NCI-H2196 treated with DMSO at 0.1 percent for 48 hours (cell line): ENCODE measurements at regions not wholly inside any gene's neighbourhood (a gene's known extent, or its start where the extent isn't known, plus 50 kb on each side); places are given as distances from the start of the nearest gene placed in this dataset.

Experiments
- DNase-seq: peaks from one replicate; lab custom pipeline; 2025; ENCODE audit not compliant: unreplicated experiment; lab: John Stamatoyannopoulos, UW

DNA sequence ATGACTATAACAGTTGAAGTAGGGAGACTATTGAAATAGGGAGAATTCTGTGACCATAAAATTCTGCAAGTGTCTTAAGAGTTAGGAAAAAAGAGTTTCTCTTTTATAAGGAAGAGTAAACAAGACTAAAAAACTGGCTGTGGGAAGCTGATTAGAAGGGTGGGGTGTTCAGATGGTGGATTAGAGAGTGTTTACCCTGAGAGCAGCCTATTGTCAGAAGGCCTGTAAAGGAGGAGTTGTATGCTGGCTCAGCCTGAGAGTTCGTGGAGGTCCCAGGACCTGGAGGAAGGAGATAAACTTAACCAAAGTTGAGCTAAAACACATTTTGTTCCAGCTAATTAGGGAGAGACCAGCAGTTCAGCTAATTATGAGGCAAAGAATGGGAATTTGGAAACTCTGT, 629.7 kb downstream of the PCDH7 start:
- DNase-seq = no peak

- DNase-seq = no peak
Measured at GRCh38 chr4:31351695-31352094, 631.5 kb downstream of the PCDH7 start.

- no peak for DNase-seq
Measured at GRCh38 chr4:31356839-31357238, 636.7 kb downstream of the PCDH7 start.

GRCh38 chr4:31360786-31361185, 640.6 kb downstream of the PCDH7 start:
- DNase-seq = no peak

DNA sequence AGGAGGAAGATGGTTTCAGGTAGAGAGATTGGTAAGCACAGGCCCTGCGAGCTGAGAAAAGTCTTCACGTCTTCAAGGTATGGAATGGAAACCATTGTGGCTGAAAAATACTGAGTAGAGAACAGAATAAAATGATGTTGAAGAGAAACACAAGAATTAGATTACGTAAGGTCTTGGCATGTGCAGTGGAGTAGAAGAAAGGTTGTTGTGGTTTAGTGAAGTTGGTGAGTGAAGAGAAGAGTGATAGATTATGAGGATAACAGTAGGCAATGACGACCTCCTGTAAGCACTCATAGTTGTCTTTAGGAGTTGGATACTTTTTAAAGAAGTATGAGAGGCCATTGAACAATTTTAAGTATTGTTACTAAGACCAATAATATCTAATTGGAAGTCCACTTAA, 642.6 kb downstream of the PCDH7 start:
- no peak for DNase-seq

DNA sequence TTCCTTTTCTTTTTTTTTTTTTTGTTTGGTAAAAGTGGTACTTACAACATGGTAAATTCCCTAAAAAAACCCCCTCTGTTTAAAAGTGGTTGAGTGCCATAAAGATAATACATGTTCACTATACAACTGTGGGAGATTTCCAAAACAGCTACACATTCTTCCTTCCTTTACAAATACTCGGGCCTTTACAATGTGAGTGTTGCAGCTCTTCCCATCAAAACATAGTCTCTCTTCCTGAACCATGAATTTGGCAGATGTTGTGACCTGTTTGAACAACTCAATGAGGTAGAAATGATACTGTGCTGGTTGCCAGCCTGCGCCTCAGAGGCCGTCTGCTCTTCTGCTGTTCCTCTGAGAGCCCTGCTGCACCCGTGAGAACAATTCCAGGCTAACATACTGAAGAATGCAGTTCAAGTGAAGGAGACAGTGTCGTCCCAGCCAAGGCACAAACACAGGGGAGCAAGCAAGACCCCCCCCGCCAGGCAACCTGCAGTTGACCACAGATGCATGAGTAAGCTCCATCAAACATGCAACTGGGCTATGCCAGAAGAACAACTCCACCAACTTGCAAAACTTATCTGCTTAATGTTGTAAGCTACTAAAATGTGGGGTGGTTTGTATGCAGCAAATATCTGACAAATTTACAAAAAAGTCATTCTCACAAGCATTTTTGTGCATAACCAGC, 645.0 kb downstream of the PCDH7 start:
- DNase-seq = no peak

DNA sequence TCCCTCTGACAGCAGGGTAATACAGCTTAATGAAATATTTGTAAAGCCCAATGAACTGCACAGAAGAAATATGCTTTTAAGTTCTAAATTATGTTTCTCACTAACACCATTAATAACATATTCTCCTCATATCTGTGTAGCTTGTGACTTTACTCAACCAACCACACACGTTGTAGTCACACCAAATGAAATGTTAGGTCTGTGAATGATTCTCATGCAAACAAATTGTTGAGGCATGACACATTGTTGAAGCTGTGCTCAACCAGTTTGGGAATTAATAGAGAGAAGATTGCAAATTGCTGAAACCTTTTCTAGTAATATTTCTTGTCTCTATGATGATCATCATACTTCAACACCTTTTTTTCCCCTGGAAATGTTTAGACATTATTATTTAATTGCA, 645.9 kb downstream of the PCDH7 start:
- DNase-seq = no peak

- no peak for DNase-seq
Measured at GRCh38 chr4:31370866-31371465, 650.8 kb downstream of the PCDH7 start.

- DNase-seq = no peak
Measured at GRCh38 chr4:31374256-31374960, 654.2 kb downstream of the PCDH7 start.

DNA sequence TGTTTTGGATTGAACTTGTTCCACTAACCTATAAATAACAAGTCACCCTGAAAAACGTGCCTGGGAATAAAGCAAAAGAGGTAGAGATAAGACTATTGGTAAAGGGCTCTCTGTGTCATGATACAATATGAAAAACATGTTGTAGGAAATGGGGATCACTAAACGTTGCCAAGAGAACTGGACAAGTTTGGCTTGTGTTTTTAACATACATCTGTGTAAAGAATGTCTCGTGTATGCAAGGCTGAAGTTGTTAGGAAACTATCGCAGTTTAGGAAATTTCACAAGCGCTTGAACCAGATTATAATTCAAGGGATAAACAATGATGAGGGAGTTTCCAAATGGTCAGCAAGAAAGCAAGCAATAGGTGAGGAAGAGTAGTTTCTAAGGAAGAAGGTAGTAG, 655.8 kb downstream of the PCDH7 start:
- no peak for DNase-seq

DNA sequence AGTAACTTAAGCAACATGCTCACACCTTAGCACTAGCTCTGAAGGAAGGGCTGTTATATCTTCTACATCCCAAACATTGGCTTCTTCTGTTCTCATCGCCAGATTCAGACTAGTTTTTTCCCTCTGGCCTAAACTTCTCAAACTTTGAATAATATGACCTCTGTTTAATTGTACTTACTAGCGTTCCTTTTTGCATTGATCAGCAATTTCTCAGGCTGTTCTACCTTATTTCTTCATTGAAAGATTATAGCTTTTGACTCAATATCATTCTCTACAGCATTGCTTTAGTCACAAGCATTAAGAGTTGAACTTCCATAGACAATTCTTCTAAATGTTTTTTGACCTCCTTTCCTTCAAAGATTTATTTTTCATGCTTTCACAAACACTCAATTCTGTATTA, 659.2 kb downstream of the PCDH7 start:
- no peak for DNase-seq

- DNase-seq = no peak
Measured at GRCh38 chr4:31383767-31384166, 663.6 kb downstream of the PCDH7 start.

DNA sequence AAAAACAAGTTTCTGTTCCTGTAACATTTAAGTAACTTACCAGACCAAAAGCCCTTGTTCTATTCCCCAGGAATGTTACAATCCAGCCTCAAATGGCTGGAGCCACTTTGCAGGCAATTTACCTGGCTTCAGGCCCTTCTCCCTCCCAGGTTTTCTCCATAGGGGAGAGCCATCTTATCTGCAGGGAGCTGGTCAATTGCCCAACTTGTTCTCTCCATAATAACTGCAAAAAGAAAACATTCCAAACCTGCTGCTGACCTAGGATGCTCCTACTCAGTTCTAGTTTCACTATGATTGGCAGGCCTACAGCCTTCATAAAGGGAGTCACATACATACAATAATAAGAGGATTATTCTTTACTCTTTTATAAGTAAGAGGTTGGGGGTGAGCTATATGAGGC, 670.7 kb downstream of the PCDH7 start:
- DNase-seq = no peak

DNA sequence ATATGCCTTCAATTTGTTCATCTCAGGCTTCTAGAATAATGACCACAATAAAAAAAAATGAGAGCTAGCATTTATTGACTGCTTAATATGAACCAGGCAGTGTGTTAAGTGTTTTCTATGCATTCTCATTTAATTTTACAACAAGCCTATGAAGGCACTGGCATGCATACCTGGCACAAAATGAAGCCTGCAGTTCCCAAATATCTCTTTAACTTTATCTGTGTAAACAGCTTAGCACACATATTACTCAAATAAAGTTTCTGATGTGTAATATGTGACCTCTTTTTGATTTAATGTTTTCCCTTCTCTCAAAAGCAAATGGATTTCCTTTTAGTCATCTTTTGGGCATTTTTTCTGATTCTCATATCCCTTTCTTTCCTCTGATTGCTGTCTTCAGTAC, 671.8 kb downstream of the PCDH7 start:
- no peak for DNase-seq

DNA sequence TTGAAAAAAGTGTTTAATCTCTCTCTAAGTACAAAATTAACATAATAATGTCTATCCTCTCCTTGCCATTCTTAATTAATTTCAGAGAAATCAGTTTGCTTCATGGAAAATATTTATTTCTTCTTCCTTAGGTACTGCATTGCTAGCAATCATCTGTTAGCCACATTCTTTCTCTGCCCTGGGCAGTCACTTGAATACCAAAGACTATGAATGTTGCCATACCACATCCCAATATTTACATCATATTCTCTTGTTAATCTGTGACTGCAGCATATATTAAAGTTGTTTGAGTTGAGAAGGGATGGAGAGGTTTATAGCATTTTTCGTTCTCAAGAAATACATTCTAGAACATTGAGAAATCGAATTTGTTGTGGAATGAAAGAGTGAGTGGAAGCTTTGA, 672.8 kb downstream of the PCDH7 start:
- no peak for DNase-seq

DNA sequence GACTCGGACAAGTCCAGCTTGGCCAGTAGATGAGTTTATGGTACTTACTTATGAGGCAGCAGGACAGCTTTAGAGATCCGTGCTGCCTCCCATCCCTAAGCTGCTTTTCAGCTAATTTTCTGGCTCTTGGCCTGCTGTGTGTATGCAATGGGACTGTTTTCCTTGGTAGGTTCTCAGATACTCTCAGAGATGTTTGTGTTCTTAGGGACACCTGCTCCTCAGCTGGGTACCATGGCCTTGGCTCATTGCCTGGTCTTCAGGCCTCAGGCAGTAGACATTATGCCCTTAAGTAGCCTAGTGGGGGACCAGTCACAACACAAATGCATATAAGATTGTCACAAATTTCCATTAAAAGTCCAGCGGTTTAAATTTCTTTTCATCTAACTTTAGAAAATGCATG, 688.0 kb downstream of the PCDH7 start:
- peak; percentile 6 for DNase-seq

- DNase-seq = no peak
Measured at GRCh38 chr4:31411565-31411964, 691.4 kb downstream of the PCDH7 start.

GRCh38 chr4:31415629-31416028, 695.5 kb downstream of the PCDH7 start:
- no peak for DNase-seq

- DNase-seq = no peak
Measured at GRCh38 chr4:31416498-31416897, 696.3 kb downstream of the PCDH7 start.

DNA sequence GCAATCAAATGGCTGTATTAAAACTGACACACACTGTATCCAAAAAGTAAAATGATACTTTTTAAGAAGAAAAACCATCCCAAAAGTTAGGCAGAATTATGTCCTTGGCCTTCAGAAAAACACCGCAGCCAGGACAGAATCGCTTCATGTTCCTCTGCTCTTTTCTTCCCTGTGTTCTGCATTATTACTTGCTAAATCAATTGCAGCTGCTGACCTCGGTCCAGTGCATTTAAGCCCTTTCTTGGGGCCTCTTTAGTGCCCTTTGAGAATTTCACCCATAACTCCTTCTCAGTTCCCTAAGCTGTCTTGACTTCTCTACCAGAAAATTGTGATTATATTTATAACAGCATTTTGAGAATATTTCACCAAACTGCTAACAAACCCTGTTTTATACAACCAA, 696.9 kb downstream of the PCDH7 start:
- DNase-seq = no peak

- DNase-seq = no peak
Measured at GRCh38 chr4:31422006-31422405, 701.8 kb downstream of the PCDH7 start.

DNA sequence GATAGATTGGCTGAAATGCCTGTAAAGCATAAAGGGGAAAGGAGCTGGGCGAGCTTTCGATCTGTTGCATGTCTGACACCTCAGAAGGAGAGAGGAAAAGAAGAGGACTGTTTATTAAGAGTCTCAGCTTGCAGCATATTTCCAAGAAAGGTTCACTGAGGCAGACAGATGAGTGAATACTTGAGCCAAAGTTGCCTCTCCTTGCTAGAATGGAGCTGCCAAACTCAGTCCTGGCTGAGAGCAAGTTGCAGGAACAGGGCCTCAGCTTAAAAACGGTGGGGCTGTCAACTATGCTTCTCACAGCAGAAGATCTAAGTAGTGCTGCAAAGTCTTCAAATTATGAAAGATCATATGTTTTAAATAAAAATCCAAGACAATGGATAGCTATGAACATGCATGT, 707.5 kb downstream of the PCDH7 start:
- DNase-seq = no peak

- no peak for DNase-seq
Measured at GRCh38 chr4:31442236-31442635, 722.1 kb downstream of the PCDH7 start.
